ENCODE measurements at regions not wholly inside any gene's neighbourhood (a gene's known extent, or its start where the extent isn't known, plus 50 kb on each side); places are given as distances from the start of the nearest gene placed in this dataset.

GRCh38 chr9:90001747-90002146, 396.9 kb downstream of the GADD45G start:
- no peak for TF ChIP-seq CTCF (IDR thresholded peaks at IDR 0.05; ENCODE audit: poor library complexity, severe bottlenecking)
- no peaks in the 10 kb centered on the region for H3K36me3 ChIP-seq (ENCODE audit: low read depth)
- DNase-seq (ENCODE audit: low spot score) (no peak), ATAC-seq (ENCODE audit: low read depth) (no peak)
- no peaks in the 10 kb centered on the region for H3K27me3 ChIP-seq (ENCODE audit: insufficient read depth, poor library complexity, severe bottlenecking)
- no peaks in the 10 kb centered on the region for H3K9me3 ChIP-seq (ENCODE audit: severe bottlenecking)
- H3K4me3 ChIP-seq (ENCODE audit: severe bottlenecking), result no peak overlapping the region
- H3K27ac ChIP-seq (ENCODE audit: poor library complexity, severe bottlenecking), result no peak overlapping the region
- peaks cover 9% of the 10 kb centered on the region for H3K4me1 ChIP-seq (ENCODE audit: insufficient read depth, poor library complexity, severe bottlenecking)

- no peaks in the 10 kb centered on the region for H3K27me3 ChIP-seq (ENCODE audit: insufficient read depth, poor library complexity, severe bottlenecking)
- H3K4me1 ChIP-seq (ENCODE audit: insufficient read depth, poor library complexity, severe bottlenecking), result peaks cover 12% of the 10 kb centered on the region
- H3K36me3 ChIP-seq (ENCODE audit: low read depth), result no peaks in the 10 kb centered on the region
- DNase-seq (ENCODE audit: low spot score), result no peak
- H3K4me3 ChIP-seq (ENCODE audit: severe bottlenecking), result no peak overlapping the region
- H3K9me3 ChIP-seq (ENCODE audit: severe bottlenecking), result no peaks in the 10 kb centered on the region
- H3K27ac ChIP-seq (ENCODE audit: poor library complexity, severe bottlenecking), result no peak overlapping the region
- TF ChIP-seq CTCF (IDR thresholded peaks at IDR 0.05; ENCODE audit: poor library complexity, severe bottlenecking), result no peak
- no peak for ATAC-seq (ENCODE audit: low read depth)
Observed at GRCh38 chr9:90002397-90003271, 397.8 kb downstream of the GADD45G start.

GRCh38 chr9:90005388-90005787, 400.6 kb downstream of the GADD45G start:
- H3K27ac ChIP-seq (ENCODE audit: poor library complexity, severe bottlenecking), result no peak overlapping the region
- no peaks in the 10 kb centered on the region for H3K36me3 ChIP-seq (ENCODE audit: low read depth)
- peaks cover 9% of the 10 kb centered on the region for H3K4me1 ChIP-seq (ENCODE audit: insufficient read depth, poor library complexity, severe bottlenecking)
- DNase-seq (ENCODE audit: low spot score) (no peak), ATAC-seq (ENCODE audit: low read depth) (no peak)
- no peaks in the 10 kb centered on the region for H3K9me3 ChIP-seq (ENCODE audit: severe bottlenecking)
- H3K27me3 ChIP-seq (ENCODE audit: insufficient read depth, poor library complexity, severe bottlenecking), result no peaks in the 10 kb centered on the region
- TF ChIP-seq CTCF (IDR thresholded peaks at IDR 0.05; ENCODE audit: poor library complexity, severe bottlenecking), result no peak
- no peak overlapping the region for H3K4me3 ChIP-seq (ENCODE audit: severe bottlenecking)

GRCh38 chr9:90007516-90008440, 403.0 kb downstream of the GADD45G start:
- no peak for TF ChIP-seq CTCF (IDR thresholded peaks at IDR 0.05; ENCODE audit: poor library complexity, severe bottlenecking)
- ATAC-seq (ENCODE audit: low read depth), result peak; percentile 97
- H3K4me1 ChIP-seq (ENCODE audit: insufficient read depth, poor library complexity, severe bottlenecking), result peaks cover 8% of the 10 kb centered on the region

More at GRCh38 chr9:90007516-90008440, 403.0 kb downstream of the GADD45G start:
- Histone ChIP-seq H3K27me3 (ENCODE audit: insufficient read depth, poor library complexity, severe bottlenecking) (no peaks in the 10 kb centered on the region), H3K27ac (ENCODE audit: poor library complexity, severe bottlenecking) (peak overlapping the region; percentile 15), H3K4me3 (ENCODE audit: severe bottlenecking) (no peak overlapping the region), H3K9me3 (ENCODE audit: severe bottlenecking) (no peaks in the 10 kb centered on the region), H3K36me3 (ENCODE audit: low read depth) (no peaks in the 10 kb centered on the region)
- no peak for DNase-seq (ENCODE audit: low spot score)
